ENCODE measurements at regions not wholly inside any gene's neighbourhood (a gene's known extent, or its start where the extent isn't known, plus 50 kb on each side); places are given as distances from the start of the nearest gene placed in this dataset.
"Not testable (repeated sequence)": the region's sequence is repeated elsewhere in the genome, so short reads cannot be mapped to it uniquely, and the experiment has no call there.

- H4K20me1 ChIP-seq (ENCODE audit: control insufficient read depth, insufficient read depth, low read length, poor library complexity, severe bottlenecking); H3K9me3 Mint-ChIP-seq (ENCODE audit: insufficient read depth); intact Hi-C loops (cut with micrococcal nuclease); H3K4me2 ChIP-seq (replicated peaks; ENCODE audit: low read depth, low read length, poor library complexity, severe bottlenecking); H3K27me3 Mint-ChIP-seq; H3K27ac Mint-ChIP-seq; H3K79me2 ChIP-seq (ENCODE audit: control insufficient read depth, insufficient read depth, low read length); H3K4me1 Mint-ChIP-seq; H3K36me3 ChIP-seq (replicated peaks in 1 of 2; ENCODE audit: control extremely low read depth in 1 of 2, control insufficient read depth in 1 of 2, extremely low read depth in 1 of 2, insufficient read depth in 2 of 2, low read length in 1 of 2); POLR2A ChIA-PET; H3K4me3 Mint-ChIP-seq; H3K9ac ChIP-seq (ENCODE audit: low read length); H3K4me1 ChIP-seq (ENCODE audit: control insufficient read depth in 2 of 2, insufficient read depth in 2 of 2, low read length in 2 of 2); H3K27ac ChIP-seq (ENCODE audit: low read length in 2 of 2); H2AFZ ChIP-seq (ENCODE audit: insufficient read depth, low read depth, low read length, poor library complexity, severe bottlenecking); CTCF ChIA-PET; H3K4me3 ChIP-seq (ENCODE audit: control extremely low read depth in 1 of 5, extremely low read depth in 1 of 5, insufficient read depth in 1 of 5, low read depth in 2 of 5, low read length in 4 of 5); H3K9me3 ChIP-seq (ENCODE audit: control extremely low read depth in 1 of 3, control insufficient read depth in 2 of 3, insufficient read depth in 1 of 3, low read length in 2 of 3); H3K27me3 ChIP-seq (replicated peaks in 1 of 4; ENCODE audit: control extremely low read depth in 1 of 4, control insufficient read depth in 3 of 4, insufficient read depth in 4 of 4, low read length in 3 of 4): not testable (repeated sequence)
- DNase-seq (peak; percentile 1), ATAC-seq (ENCODE audit: low read depth) (peak; percentile 80)
- no CpG with 5 or more reads among the region's 5 CpGs for WGBS (ENCODE audit: insufficient coverage)
Observed at GRCh38 chr1:206317878-206318514, 114.7 kb downstream of the SRGAP2 start.

GRCh38 chr1:206320227-206320626 is 116.9 kb downstream of the SRGAP2 start:
- ATAC-seq (ENCODE audit: low read depth); H3K9me3 ChIP-seq (ENCODE audit: control extremely low read depth in 1 of 3, control insufficient read depth in 2 of 3, insufficient read depth in 1 of 3, low read length in 2 of 3); CTCF ChIA-PET; H3K4me2 ChIP-seq (replicated peaks; ENCODE audit: low read depth, low read length, poor library complexity, severe bottlenecking); DNase-seq; H3K9ac ChIP-seq (ENCODE audit: low read length); H3K27me3 Mint-ChIP-seq; H3K4me3 ChIP-seq (ENCODE audit: control extremely low read depth in 1 of 5, extremely low read depth in 1 of 5, insufficient read depth in 1 of 5, low read depth in 2 of 5, low read length in 4 of 5); H3K27ac ChIP-seq (ENCODE audit: low read length in 2 of 2); H3K9me3 Mint-ChIP-seq (ENCODE audit: insufficient read depth); intact Hi-C loops (cut with micrococcal nuclease); H3K36me3 ChIP-seq (replicated peaks in 1 of 2; ENCODE audit: control extremely low read depth in 1 of 2, control insufficient read depth in 1 of 2, extremely low read depth in 1 of 2, insufficient read depth in 2 of 2, low read length in 1 of 2); H2AFZ ChIP-seq (ENCODE audit: insufficient read depth, low read depth, low read length, poor library complexity, severe bottlenecking); H3K27ac Mint-ChIP-seq; H4K20me1 ChIP-seq (ENCODE audit: control insufficient read depth, insufficient read depth, low read length, poor library complexity, severe bottlenecking); H3K27me3 ChIP-seq (replicated peaks in 1 of 4; ENCODE audit: control extremely low read depth in 1 of 4, control insufficient read depth in 3 of 4, insufficient read depth in 4 of 4, low read length in 3 of 4); H3K4me1 ChIP-seq (ENCODE audit: control insufficient read depth in 2 of 2, insufficient read depth in 2 of 2, low read length in 2 of 2); H3K4me1 Mint-ChIP-seq; POLR2A ChIA-PET; H3K79me2 ChIP-seq (ENCODE audit: control insufficient read depth, insufficient read depth, low read length); H3K4me3 Mint-ChIP-seq: not testable (repeated sequence)
- no CpG with 5 or more reads among the region's 2 CpGs for WGBS (ENCODE audit: insufficient coverage)

GRCh38 chr1:206326159-206326939 is 123.0 kb downstream of the SRGAP2 start:
- H3K9me3 Mint-ChIP-seq (ENCODE audit: insufficient read depth); H3K36me3 ChIP-seq (replicated peaks in 1 of 2; ENCODE audit: control extremely low read depth in 1 of 2, control insufficient read depth in 1 of 2, extremely low read depth in 1 of 2, insufficient read depth in 2 of 2, low read length in 1 of 2); H4K20me1 ChIP-seq (ENCODE audit: control insufficient read depth, insufficient read depth, low read length, poor library complexity, severe bottlenecking); H2AFZ ChIP-seq (ENCODE audit: insufficient read depth, low read depth, low read length, poor library complexity, severe bottlenecking); H3K9me3 ChIP-seq (ENCODE audit: control extremely low read depth in 1 of 3, control insufficient read depth in 2 of 3, insufficient read depth in 1 of 3, low read length in 2 of 3); H3K27me3 ChIP-seq (replicated peaks in 1 of 4; ENCODE audit: control extremely low read depth in 1 of 4, control insufficient read depth in 3 of 4, insufficient read depth in 4 of 4, low read length in 3 of 4); H3K79me2 ChIP-seq (ENCODE audit: control insufficient read depth, insufficient read depth, low read length); H3K4me2 ChIP-seq (replicated peaks; ENCODE audit: low read depth, low read length, poor library complexity, severe bottlenecking); H3K27me3 Mint-ChIP-seq; ATAC-seq (ENCODE audit: low read depth); intact Hi-C loops (cut with micrococcal nuclease); POLR2A ChIA-PET; H3K27ac ChIP-seq (ENCODE audit: low read length in 2 of 2); H3K27ac Mint-ChIP-seq; DNase-seq; H3K4me3 Mint-ChIP-seq; H3K4me1 ChIP-seq (ENCODE audit: control insufficient read depth in 2 of 2, insufficient read depth in 2 of 2, low read length in 2 of 2); H3K9ac ChIP-seq (ENCODE audit: low read length); CTCF ChIA-PET; H3K4me1 Mint-ChIP-seq; H3K4me3 ChIP-seq (ENCODE audit: control extremely low read depth in 1 of 5, extremely low read depth in 1 of 5, insufficient read depth in 1 of 5, low read depth in 2 of 5, low read length in 4 of 5): not testable (repeated sequence)
- WGBS (ENCODE audit: insufficient coverage), result 83% methylated on average over 1 of the region's 6 CpGs

GRCh38 chr1:206331597-206331996 is 128.3 kb downstream of the SRGAP2 start:
- H2AFZ ChIP-seq (ENCODE audit: insufficient read depth, low read depth, low read length, poor library complexity, severe bottlenecking); H3K27me3 ChIP-seq (replicated peaks in 1 of 4; ENCODE audit: control extremely low read depth in 1 of 4, control insufficient read depth in 3 of 4, insufficient read depth in 4 of 4, low read length in 3 of 4); H4K20me1 ChIP-seq (ENCODE audit: control insufficient read depth, insufficient read depth, low read length, poor library complexity, severe bottlenecking); H3K4me3 Mint-ChIP-seq; H3K27ac Mint-ChIP-seq; H3K27me3 Mint-ChIP-seq; H3K4me3 ChIP-seq (ENCODE audit: control extremely low read depth in 1 of 5, extremely low read depth in 1 of 5, insufficient read depth in 1 of 5, low read depth in 2 of 5, low read length in 4 of 5); H3K9ac ChIP-seq (ENCODE audit: low read length); H3K36me3 ChIP-seq (replicated peaks in 1 of 2; ENCODE audit: control extremely low read depth in 1 of 2, control insufficient read depth in 1 of 2, extremely low read depth in 1 of 2, insufficient read depth in 2 of 2, low read length in 1 of 2); POLR2A ChIA-PET; ATAC-seq (ENCODE audit: low read depth); H3K9me3 ChIP-seq (ENCODE audit: control extremely low read depth in 1 of 3, control insufficient read depth in 2 of 3, insufficient read depth in 1 of 3, low read length in 2 of 3); CTCF ChIA-PET; intact Hi-C loops (cut with micrococcal nuclease); H3K79me2 ChIP-seq (ENCODE audit: control insufficient read depth, insufficient read depth, low read length); H3K4me1 ChIP-seq (ENCODE audit: control insufficient read depth in 2 of 2, insufficient read depth in 2 of 2, low read length in 2 of 2); DNase-seq; H3K4me1 Mint-ChIP-seq; H3K9me3 Mint-ChIP-seq (ENCODE audit: insufficient read depth); H3K27ac ChIP-seq (ENCODE audit: low read length in 2 of 2); H3K4me2 ChIP-seq (replicated peaks; ENCODE audit: low read depth, low read length, poor library complexity, severe bottlenecking): not testable (repeated sequence)
- no CpG with 5 or more reads among the region's 5 CpGs for WGBS (ENCODE audit: insufficient coverage)
